ENCODE measurements at regions not wholly inside any gene's neighbourhood (a gene's known extent, or its start where the extent isn't known, plus 50 kb on each side); places are given as distances from the start of the nearest gene placed in this dataset.

DNA sequence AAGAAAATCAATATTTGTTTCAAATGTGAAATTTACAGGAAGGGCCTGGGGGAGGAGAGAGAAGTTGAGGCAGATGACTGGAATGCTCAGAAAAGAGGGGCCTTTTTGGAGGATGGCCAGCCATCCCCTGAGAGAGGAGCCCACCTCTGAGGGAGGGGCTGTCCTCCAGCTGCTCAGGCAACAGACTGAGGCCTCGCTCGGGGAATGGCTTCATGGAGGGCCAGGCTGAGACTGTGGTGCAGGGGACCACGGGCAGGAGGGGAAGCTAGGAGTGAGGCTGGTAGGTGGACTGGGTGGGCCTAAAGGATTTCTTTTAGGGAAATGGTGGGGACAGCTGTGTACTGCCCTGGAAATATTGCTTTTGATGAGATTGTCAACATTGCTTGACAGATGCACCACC, 73.5 kb upstream of the CADM1 start:
- Mint-ChIP-seq H3K27me3 (ENCODE audit: unreplicated experiment) (peaks cover 58% of the 10 kb centered on the region), H3K4me1 (ENCODE audit: unreplicated experiment) (peaks cover 19% of the 10 kb centered on the region), H3K27ac (ENCODE audit: unreplicated experiment) (no peak overlapping the region)

DNA sequence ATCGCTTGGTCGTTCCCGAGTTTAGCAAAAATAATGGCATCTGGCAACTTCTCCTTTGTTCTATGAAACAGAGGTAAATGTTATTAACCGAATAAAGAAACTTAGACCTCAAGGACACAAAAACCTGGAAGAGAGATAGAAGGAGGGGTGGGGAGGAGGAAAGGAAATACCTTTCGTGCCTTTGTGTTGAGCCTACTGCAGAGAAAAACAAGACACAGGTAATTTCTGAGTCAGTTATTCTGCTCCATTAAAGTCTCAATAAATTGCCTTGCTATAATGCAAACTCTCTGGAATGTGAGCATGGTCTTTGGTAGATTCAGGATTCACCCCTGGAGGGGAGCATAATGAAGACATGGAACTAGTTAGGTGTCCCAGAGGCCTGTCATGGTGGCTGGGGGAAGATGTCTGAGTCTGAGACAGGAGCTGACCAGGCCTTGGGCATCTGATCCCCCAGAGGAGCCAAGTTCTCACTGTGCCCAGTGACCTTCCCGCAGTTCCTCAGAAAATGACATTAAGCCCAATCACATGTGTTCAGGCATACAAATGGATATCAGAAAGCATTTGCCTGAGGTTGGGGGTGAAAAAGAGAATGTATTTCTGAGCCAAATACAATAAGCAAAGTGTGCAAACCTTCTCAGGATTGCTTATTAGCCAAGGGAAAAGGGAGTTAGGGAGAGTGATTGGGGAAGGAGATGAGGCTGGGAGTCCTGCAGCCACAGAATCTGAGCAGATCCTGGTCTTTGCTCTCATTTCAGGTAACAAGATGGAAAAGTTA, 72.6 kb upstream of the CADM1 start:
- H3K9me3 Mint-ChIP-seq (ENCODE audit: unreplicated experiment), result no peaks in the 10 kb centered on the region
- TF ChIP-seq, protein P1, sequence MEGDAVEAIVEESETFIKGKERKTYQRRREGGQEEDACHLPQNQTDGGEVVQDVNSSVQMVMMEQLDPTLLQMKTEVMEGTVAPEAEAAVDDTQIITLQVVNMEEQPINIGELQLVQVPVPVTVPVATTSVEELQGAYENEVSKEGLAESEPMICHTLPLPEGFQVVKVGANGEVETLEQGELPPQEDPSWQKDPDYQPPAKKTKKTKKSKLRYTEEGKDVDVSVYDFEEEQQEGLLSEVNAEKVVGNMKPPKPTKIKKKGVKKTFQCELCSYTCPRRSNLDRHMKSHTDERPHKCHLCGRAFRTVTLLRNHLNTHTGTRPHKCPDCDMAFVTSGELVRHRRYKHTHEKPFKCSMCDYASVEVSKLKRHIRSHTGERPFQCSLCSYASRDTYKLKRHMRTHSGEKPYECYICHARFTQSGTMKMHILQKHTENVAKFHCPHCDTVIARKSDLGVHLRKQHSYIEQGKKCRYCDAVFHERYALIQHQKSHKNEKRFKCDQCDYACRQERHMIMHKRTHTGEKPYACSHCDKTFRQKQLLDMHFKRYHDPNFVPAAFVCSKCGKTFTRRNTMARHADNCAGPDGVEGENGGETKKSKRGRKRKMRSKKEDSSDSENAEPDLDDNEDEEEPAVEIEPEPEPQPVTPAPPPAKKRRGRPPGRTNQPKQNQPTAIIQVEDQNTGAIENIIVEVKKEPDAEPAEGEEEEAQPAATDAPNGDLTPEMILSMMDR (IDR thresholded peaks at IDR 0.05), result no peak
- peaks cover 14% of the 10 kb centered on the region for H3K4me1 Mint-ChIP-seq (ENCODE audit: unreplicated experiment)
- H3K27me3 Mint-ChIP-seq (ENCODE audit: unreplicated experiment), result peaks cover 64% of the 10 kb centered on the region
- no peak for DNase-seq (ENCODE audit: extremely low spot score, unreplicated experiment)
- no peak overlapping the region for H3K4me3 Mint-ChIP-seq (ENCODE audit: unreplicated experiment)
- H3K36me3 Mint-ChIP-seq (ENCODE audit: unreplicated experiment), result no peaks in the 10 kb centered on the region
- H3K27ac Mint-ChIP-seq (ENCODE audit: unreplicated experiment), result no peak overlapping the region

More for the DNA sequence above, 73.5 kb upstream of the CADM1 start:
- no peaks in the 10 kb centered on the region for H3K36me3 Mint-ChIP-seq (ENCODE audit: unreplicated experiment)
- H3K4me3 Mint-ChIP-seq (ENCODE audit: unreplicated experiment), result no peak overlapping the region
- TF ChIP-seq, protein P1 (IDR thresholded peaks at IDR 0.05), result no peak
- no peak for DNase-seq (ENCODE audit: extremely low spot score, unreplicated experiment)
- no peaks in the 10 kb centered on the region for H3K9me3 Mint-ChIP-seq (ENCODE audit: unreplicated experiment)

DNA sequence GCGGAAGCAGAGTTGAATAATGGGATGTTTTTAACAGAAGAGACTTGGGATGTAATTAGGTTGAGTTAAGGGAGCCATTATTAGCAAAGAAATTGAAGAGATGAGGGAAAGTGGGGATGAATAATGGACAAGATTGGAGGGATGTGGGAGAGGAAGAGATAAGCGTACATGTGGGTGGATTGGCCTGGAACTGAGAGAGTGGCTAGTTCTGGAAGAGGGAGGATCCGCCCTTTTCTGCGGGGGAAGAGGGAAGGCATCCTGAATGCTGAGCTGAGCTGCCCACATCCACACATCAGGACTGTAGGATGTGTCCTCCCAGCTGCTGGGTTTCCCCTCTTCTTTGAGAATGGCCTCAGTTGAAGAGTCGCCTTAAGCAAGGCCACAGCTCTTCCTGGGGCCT, 68.3 kb upstream of the CADM1 start:
- Mint-ChIP-seq H3K27me3 (ENCODE audit: unreplicated experiment) (peaks cover 61% of the 10 kb centered on the region), H3K27ac (ENCODE audit: unreplicated experiment) (no peak overlapping the region), H3K9me3 (ENCODE audit: unreplicated experiment) (no peaks in the 10 kb centered on the region), H3K36me3 (ENCODE audit: unreplicated experiment) (no peaks in the 10 kb centered on the region), H3K4me3 (ENCODE audit: unreplicated experiment) (no peak overlapping the region), H3K4me1 (ENCODE audit: unreplicated experiment) (no peaks in the 10 kb centered on the region)
- no peak for DNase-seq (ENCODE audit: extremely low spot score, unreplicated experiment)
- TF ChIP-seq, protein P1 (IDR thresholded peaks at IDR 0.05), result no peak

DNA sequence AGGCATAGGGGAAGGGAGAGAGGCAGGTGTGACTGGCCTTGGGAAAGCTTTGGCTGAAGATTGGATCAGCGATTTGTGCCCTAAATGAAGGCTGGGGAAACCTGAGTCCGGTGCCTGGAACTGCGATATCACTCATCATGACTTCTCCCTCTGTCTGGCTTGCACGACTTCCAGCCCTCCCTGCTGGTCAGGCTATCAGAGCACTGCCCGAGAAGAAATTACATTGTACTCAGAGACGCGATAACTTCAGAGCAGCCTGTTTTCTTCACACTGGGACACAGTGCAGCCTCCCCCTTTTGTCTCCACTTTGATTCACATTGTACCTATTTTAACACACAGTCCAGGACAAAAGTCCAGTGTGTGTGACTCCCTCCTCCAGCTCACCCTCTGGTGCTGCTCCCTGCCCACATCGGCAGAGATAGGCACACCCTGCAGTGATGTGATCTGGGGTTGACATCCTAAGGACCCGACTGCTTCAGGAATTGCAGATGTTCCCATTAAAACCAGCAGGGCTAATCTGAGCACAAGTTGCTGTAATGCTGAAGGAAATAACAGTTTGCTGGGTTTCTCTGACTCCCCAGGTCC, 62.1 kb upstream of the CADM1 start:
- Mint-ChIP-seq H3K27me3 (ENCODE audit: unreplicated experiment) (peaks cover 59% of the 10 kb centered on the region), H3K9me3 (ENCODE audit: unreplicated experiment) (no peaks in the 10 kb centered on the region), H3K4me3 (ENCODE audit: unreplicated experiment) (no peak overlapping the region), H3K27ac (ENCODE audit: unreplicated experiment) (no peak overlapping the region), H3K4me1 (ENCODE audit: unreplicated experiment) (no peaks in the 10 kb centered on the region), H3K36me3 (ENCODE audit: unreplicated experiment) (no peaks in the 10 kb centered on the region)
- no peak for DNase-seq (ENCODE audit: extremely low spot score, unreplicated experiment)
- TF ChIP-seq, protein P1 (IDR thresholded peaks at IDR 0.05), result no peak

DNA sequence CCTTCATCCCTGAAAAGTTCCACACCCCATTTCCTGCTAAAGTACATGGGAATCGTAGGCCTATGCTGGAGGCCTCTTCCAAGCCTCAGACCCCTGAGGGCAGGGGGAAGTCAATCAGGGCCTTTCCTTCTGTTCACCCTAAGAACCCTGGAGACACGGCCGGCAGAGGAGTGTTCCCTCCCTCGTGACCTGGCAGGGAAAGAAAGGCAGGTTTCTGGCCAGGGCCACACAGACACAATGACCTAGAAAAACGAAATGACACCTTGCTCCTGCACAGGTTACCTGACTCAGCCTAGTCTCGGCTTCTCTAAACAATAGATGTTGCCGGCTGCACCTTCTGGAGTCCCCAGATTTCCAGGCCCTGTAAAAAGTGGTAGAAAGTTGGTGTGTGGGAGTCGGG, 60.6 kb upstream of the CADM1 start:
- no peaks in the 10 kb centered on the region for H3K4me1 Mint-ChIP-seq (ENCODE audit: unreplicated experiment)
- no peaks in the 10 kb centered on the region for H3K36me3 Mint-ChIP-seq (ENCODE audit: unreplicated experiment)
- H3K27me3 Mint-ChIP-seq (ENCODE audit: unreplicated experiment), result peaks cover 59% of the 10 kb centered on the region
- TF ChIP-seq, protein P1 (IDR thresholded peaks at IDR 0.05), result no peak
- no peak overlapping the region for H3K27ac Mint-ChIP-seq (ENCODE audit: unreplicated experiment)
- DNase-seq (ENCODE audit: extremely low spot score, unreplicated experiment), result no peak
- H3K4me3 Mint-ChIP-seq (ENCODE audit: unreplicated experiment), result no peak overlapping the region
- H3K9me3 Mint-ChIP-seq (ENCODE audit: unreplicated experiment), result no peaks in the 10 kb centered on the region
